NOMO-1 (cell line): ENCODE measurements at regions not wholly inside any gene's neighbourhood (a gene's known extent, or its start where the extent isn't known, plus 50 kb on each side); places are given as distances from the start of the nearest gene placed in this dataset.

Experiments
- DNase-seq, 2 experiments: peaks; one replicate each; lab custom pipeline; 2025; ENCODE audit not compliant: unreplicated experiment in 2 of 2; lab: John Stamatoyannopoulos, UW

GRCh38 chr16:82252582-82252981, 82.6 kb upstream of the MPHOSPH6 start:
- DNase-seq = no peak

- DNase-seq = no peak
These were observed 78.7 kb upstream of the MPHOSPH6 start for GRCh38 chr16:82248677-82249076.

GRCh38 chr16:82248012-82248656, 78.1 kb upstream of the MPHOSPH6 start:
- DNase-seq = no peak

GRCh38 chr16:82242201-82242600, 72.2 kb upstream of the MPHOSPH6 start:
- DNase-seq = no peak

GRCh38 chr16:82241469-82242052, 71.5 kb upstream of the MPHOSPH6 start:
- no peak for DNase-seq

GRCh38 chr16:82240111-82240510, 70.1 kb upstream of the MPHOSPH6 start:
- DNase-seq = no peak

- DNase-seq = no peak
These were observed 66.9 kb upstream of the MPHOSPH6 start for GRCh38 chr16:82236875-82237274.

DNA sequence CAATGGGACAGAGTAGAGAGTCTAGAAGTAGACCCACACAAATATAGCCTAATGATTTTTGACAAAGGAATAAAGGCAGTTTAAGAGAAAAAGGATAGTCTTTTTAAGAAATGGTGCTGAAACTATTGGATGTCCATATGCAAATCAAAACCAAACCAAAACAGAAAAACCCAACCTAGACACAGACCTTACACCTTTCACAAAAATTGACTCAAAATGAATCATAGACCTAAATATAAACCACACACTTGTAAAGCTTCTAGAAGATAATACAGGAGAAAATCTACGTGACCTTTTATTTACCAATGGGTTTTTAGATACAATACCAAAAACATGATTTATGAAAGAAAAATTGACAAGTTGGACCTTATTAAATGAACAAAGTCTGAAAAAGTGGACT, 66.4 kb upstream of the MPHOSPH6 start:
- DNase-seq = no peak

GRCh38 chr16:82232806-82233205, 62.8 kb upstream of the MPHOSPH6 start:
- no peak for DNase-seq

DNA sequence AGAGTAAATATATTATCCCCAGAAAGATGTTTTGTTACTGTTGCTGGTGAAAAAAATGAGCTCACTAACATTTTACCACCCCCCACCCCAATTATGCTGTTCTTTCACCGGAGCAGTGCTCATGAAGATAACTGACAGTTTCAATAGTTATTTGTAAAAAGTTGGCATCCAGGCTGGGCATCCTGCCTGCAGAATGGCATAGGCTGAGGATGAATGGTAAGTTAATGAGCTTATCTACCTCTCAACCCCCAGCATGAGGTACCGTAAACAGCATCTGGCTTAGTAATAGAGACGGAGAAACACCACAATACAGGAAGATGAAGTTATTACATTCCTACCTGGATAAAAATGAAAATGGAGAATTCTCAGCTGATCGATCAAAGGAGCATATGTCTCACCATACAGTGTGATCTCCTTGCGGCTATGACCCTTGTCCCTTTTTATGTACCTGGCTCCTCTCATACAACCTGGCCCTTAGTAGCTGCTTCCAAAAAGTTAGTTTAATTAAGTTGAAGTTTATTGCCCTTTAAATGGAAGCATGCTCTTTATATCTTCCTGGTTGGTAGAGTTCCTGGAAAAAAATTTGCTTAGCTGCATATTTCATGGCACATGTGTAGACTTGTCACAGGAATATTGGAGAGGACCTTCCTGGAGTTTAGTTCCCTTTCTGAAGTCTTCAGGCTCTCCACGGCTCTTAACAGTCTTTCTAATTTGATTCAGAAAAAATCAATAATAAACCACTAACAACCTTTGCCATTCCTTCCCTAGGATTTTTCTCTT, 61.2 kb upstream of the MPHOSPH6 start:
- DNase-seq = no peak

GRCh38 chr16:82229800-82230619, 60.0 kb upstream of the MPHOSPH6 start:
- peak; percentile 25 to 27 for DNase-seq

- no peak for DNase-seq
These were observed 56.3 kb upstream of the MPHOSPH6 start for GRCh38 chr16:82226327-82226726.

GRCh38 chr16:82224821-82225220, 54.8 kb upstream of the MPHOSPH6 start:
- DNase-seq = no peak

DNA sequence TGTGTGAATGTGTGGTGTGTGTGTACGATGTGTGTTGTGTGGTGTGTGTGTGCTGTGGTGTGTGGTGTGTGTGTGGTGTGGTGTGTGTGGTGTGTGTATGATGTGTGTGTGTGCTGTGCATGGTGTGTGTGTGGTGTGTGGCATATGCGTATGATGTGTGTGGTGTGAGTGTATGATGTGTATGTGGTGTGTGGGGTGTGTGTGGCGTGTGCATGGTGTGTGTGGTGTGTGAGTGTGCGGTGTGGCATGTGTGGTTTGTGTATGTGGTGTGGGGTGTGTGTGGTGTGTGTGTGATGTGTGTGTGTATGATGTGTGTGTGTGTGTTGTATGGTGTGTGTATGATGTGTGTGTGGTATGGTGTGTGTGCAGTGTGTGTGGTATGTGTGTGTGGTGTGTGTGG, 50.5 kb upstream of the MPHOSPH6 start:
- DNase-seq = no peak
